ENCODE measurements at regions not wholly inside any gene's neighbourhood (a gene's known extent, or its start where the extent isn't known, plus 50 kb on each side); places are given as distances from the start of the nearest gene placed in this dataset.
A peak's percentile ranks its signal among the peaks of the same experiment; 100 is the strongest.

DNA sequence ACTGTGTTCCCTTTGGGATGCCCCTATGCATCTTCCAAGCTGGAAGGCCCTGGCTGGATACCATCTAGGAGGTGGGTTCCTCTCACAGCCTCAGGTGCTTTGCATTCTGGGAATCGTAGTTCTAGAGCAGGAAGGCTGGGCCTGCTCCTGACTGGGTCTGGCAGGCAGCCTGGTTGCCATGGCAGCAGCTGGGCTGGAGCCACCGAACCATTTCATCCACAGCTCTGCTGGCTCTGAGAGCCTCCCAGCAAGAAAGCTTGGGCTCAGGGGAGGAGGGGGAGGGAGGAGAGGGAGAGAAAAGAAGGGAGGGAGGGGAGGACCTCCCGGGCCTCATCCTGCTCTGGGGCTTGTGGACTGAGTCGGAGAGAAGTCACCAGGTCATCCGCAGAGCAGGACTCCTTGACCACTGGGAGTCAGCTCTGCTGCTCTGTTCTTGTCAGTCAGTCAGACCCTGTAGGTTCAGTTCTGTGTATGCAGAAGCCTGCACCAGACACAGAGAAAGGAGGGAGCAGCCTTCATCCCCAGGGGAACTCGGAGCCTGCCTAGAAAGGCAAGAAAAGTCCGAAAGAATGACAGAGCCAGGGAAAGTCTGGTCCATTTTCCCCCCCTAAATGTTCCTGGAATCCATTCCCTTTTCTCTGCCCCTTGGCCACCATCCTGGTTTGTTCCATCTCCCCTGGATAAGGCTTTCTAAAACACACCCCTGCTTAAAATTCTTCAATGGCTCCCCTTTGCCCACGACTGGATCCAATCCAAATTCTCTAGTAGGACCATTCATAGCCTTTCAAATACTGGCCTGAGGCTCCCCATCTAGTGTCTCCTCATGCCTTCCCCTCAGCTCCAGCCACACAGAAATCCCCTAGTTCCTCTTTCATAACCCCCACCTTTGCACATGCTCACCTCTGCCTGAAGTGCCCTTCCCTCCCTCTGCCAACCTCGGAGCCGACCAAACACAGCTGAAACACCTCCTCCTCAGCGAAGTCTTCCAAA is 65.4 kb upstream of the ARAP3 start:
- TF ChIP-seq GATA3 (IDR thresholded peaks at IDR 0.05; ENCODE audit: low read depth, low read length) (no peak), GATA2 (IDR thresholded peaks at IDR 0.05; ENCODE audit: low read depth, low read length) (no peak)

DNA sequence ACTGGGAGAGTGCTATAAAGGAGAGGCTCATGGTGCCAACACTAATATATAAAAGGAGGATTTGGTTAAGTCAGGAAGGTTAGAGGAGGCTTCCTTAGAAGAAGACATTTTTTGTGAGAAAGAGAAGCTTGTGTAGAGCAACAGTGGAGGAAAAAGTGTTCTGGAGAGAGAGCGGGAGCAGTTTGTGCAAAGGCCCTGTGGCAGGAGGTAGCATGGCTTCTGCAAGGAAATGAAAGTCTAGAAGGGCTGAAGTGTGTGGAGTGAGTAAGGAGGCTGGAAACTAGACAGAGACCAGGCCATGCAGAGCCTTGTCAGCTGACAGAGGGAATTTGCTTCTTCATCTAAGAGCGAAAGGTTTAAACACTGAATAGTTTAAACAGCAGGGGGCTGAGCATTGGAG is 64.4 kb upstream of the ARAP3 start:
- TF ChIP-seq GATA2 (IDR thresholded peaks at IDR 0.05; ENCODE audit: low read depth, low read length): no peak
- no peak for TF ChIP-seq GATA3 (IDR thresholded peaks at IDR 0.05; ENCODE audit: low read depth, low read length)

- TF ChIP-seq GATA3 (IDR thresholded peaks at IDR 0.05; ENCODE audit: low read depth, low read length): no peak
- no peak for TF ChIP-seq GATA2 (IDR thresholded peaks at IDR 0.05; ENCODE audit: low read depth, low read length)
Measured at GRCh38 chr5:141745390-141745789, 63.4 kb upstream of the ARAP3 start.

- no peak for TF ChIP-seq GATA3 (IDR thresholded peaks at IDR 0.05; ENCODE audit: low read depth, low read length)
- TF ChIP-seq GATA2 (IDR thresholded peaks at IDR 0.05; ENCODE audit: low read depth, low read length): no peak
Measured at GRCh38 chr5:141743866-141744272, 61.8 kb upstream of the ARAP3 start.

DNA sequence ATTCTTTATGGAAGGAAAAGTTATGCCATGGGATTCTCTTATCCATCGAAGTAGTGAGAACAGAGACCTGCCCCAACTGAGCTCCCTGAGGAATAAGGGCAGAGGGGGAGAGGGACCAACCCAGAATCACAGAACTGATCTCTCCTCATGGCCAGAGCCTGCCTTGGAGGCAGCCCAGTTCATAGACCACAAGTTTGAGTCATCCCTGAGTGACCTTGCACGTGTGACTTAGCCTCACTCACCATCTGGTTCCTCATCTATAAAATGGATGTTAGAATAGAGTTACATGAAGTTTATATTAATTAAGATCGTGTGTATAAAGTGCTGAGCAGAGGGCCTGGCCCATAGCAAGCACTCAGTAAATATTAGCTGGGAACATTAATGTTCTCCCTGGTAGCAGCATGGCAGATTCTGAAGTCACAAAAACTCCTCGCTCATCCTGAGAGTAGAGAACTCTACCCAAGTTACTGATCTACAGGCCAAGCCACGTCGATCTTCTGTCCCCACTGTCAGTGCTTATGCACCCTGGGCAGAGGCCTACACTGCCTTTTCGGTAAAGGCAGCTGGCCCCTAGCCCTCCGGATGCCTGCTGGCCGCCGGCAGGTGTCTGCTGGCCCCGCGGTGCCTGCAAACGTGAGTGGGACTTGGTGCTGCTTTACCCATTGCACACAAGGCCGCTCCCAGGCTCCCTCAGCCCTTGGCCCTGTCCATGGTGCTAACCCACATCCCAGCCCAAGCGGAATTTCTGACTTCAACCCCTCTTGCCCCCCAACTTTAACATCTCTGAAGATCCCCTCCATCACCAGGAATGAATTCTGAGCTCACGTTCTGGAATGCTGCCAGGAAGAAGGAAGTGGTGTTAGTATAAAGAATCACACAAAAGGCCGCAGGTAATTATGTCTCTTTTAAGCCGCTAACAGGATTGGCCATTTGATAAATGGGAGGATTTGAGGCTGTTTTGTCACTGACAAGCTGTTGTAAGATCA is 61.1 kb upstream of the ARAP3 start:
- TF ChIP-seq GATA3 (IDR thresholded peaks at IDR 0.05; ENCODE audit: low read depth, low read length): no peak
- TF ChIP-seq GATA2 (IDR thresholded peaks at IDR 0.05; ENCODE audit: low read depth, low read length): no peak

DNA sequence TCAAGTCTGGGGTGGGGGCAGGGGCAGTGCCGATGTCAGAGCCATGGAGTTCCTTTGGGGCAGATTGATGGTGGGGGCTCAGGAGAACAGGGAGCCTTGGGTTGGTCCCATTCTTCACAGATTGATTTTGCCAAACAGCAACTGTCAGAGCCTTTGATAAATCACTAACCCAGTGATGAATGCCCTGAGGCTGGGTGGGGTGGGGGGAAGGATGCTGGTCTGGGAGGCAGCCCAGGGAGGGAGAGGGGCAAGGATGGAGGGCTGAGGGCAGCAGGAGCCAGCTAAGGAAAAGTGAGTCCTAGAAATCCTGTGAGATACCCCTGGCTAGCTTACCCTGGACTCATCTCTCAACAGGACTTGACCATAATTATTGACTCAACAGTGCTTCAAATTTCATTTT is 60.1 kb upstream of the ARAP3 start:
- TF ChIP-seq GATA3 (IDR thresholded peaks at IDR 0.05; ENCODE audit: low read depth, low read length) (no peak), GATA2 (IDR thresholded peaks at IDR 0.05; ENCODE audit: low read depth, low read length) (no peak)

DNA sequence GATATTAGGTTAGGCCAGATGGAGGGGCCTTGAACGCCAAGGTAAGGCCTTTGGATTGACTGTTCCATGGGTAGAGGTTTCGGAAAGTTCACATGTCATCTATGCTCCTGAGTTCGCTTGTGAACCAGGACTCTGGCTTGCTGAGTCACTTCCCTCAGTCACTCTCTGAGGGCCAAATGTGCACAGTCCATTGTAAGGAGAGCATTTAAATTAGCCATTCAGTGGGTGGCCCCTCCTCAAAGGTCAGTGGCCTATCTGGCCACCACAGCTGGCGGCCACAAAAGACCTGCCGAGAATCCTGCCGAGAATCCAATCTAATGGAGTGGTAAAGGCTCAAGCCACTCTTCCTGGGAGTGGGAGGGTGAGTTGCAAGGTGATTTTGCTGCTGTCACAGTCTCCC is 58.9 kb upstream of the ARAP3 start:
- TF ChIP-seq GATA3 (IDR thresholded peaks at IDR 0.05; ENCODE audit: low read depth, low read length) (no peak), GATA2 (IDR thresholded peaks at IDR 0.05; ENCODE audit: low read depth, low read length) (no peak)

DNA sequence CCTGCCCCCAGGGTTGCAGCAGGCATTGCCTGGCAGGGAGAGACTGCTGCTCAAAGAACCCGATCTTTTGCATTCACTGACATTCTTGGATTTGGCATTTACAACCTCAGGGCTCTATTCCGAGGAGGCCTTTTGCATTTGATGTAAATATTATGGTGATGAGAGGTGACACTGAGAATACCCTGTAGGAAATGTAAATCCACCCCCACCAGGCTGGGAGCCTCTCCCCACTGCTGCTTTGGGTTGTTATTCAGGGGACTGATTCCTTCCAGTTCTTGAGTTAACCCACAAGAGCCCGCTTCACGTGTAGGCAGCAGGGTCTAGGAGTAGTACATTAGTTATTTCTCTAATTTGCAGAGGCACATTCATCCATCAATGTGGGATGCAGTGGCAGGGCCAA is 55.5 kb upstream of the ARAP3 start:
- no peak for TF ChIP-seq GATA3 (IDR thresholded peaks at IDR 0.05; ENCODE audit: low read depth, low read length)
- TF ChIP-seq GATA2 (IDR thresholded peaks at IDR 0.05; ENCODE audit: low read depth, low read length): no peak

GRCh38 chr5:141735823-141736222 is 53.8 kb upstream of the ARAP3 start:
- TF ChIP-seq GATA3 (IDR thresholded peaks at IDR 0.05; ENCODE audit: low read depth, low read length): no peak
- TF ChIP-seq GATA2 (IDR thresholded peaks at IDR 0.05; ENCODE audit: low read depth, low read length): no peak

GRCh38 chr5:141734501-141735229 is 52.6 kb upstream of the ARAP3 start:
- no peak for TF ChIP-seq GATA2 (IDR thresholded peaks at IDR 0.05; ENCODE audit: low read depth, low read length)
- TF ChIP-seq GATA3 (IDR thresholded peaks at IDR 0.05; ENCODE audit: low read depth, low read length): no peak

DNA sequence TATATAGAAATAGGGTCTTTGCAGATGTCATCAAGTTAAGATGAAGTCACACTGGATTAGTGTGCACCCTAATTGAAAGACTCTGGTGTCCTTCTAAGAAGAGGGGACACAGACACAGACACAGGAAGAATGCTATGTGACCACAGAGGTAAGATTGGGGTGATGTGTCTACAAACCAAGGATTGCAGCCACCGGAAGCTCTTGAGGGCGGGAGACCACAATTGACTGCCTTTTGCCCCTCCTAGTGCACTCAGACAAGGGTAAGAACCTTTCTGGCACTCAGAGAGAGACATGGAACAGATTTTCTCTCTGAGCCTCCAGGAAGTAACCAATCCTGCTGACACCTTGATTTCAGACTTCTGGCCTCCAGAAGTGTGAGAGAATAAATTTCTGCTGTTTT is 51.2 kb upstream of the ARAP3 start:
- TF ChIP-seq GATA2 (IDR thresholded peaks at IDR 0.05; ENCODE audit: low read depth, low read length) (no peak), GATA3 (IDR thresholded peaks at IDR 0.05; ENCODE audit: low read depth, low read length) (no peak)

DNA sequence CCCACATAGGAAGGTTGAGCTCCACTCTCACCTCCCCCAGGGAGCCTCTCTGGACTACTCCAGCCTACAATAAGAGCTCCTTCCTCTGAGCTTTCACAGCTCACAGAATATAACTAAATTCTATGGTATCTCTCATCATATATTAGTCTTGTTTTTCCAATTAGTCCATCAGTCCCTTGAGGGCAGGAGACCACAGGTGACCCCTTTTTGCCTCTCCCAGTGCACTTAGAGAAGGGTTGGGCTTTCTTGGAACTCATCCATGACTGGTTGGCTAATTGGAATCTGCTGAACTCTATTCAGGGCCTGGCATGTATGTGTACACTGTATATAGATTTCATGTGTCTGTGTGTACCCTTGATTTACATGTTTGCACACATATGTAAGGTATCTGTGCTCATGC is 50.4 kb upstream of the ARAP3 start:
- TF ChIP-seq GATA3 (IDR thresholded peaks at IDR 0.05; ENCODE audit: low read depth, low read length): peak; percentile 40; the same call in 1 of the 2 replicates
- peak; percentile 57 for TF ChIP-seq GATA2 (IDR thresholded peaks at IDR 0.05; ENCODE audit: low read depth, low read length)

All from SH-SY5Y (cell line).